ENCODE measurements at regions not wholly inside any gene's neighbourhood (a gene's known extent, or its start where the extent isn't known, plus 50 kb on each side); places are given as distances from the start of the nearest gene placed in this dataset.
"Not testable (repeated sequence)": the region's sequence is repeated elsewhere in the genome, so short reads cannot be mapped to it uniquely, and the experiment has no call there.

GRCh38 chr14:97798176-97798575, 1001.0 kb downstream of the VRK1 start:
- TF ChIP-seq CTCF (IDR thresholded peaks at IDR 0.05; ENCODE audit: insufficient read depth, low read depth, low read length): no peak
- DNase-seq (ENCODE audit: low read depth): no peak
- POLR2A ChIA-PET: no interaction called here
- CTCF ChIA-PET: no interaction called here
- Histone ChIP-seq H3K4me3 (ENCODE audit: low read depth, low read length) (no peak overlapping the region), H3K36me3 (ENCODE audit: control insufficient read depth, insufficient read depth, low read length) (no peaks in the 10 kb centered on the region), H3K27me3 (ENCODE audit: control insufficient read depth, insufficient read depth, low read length) (no peaks in the 10 kb centered on the region)

GRCh38 chr14:97802430-97803373, 1005.5 kb downstream of the VRK1 start:
- CTCF ChIA-PET: no interaction called here
- DNase-seq (ENCODE audit: low read depth): no peak
- POLR2A ChIA-PET: no interaction called here
- Histone ChIP-seq H3K36me3 (ENCODE audit: control insufficient read depth, insufficient read depth, low read length) (no peaks in the 10 kb centered on the region), H3K4me3 (ENCODE audit: low read depth, low read length) (no peak overlapping the region), H3K27me3 (ENCODE audit: control insufficient read depth, insufficient read depth, low read length) (no peaks in the 10 kb centered on the region)
- no peak for TF ChIP-seq CTCF (IDR thresholded peaks at IDR 0.05; ENCODE audit: insufficient read depth, low read depth, low read length)

- no peak overlapping the region for H3K4me3 ChIP-seq (ENCODE audit: low read depth, low read length)
- no peaks in the 10 kb centered on the region for H3K27me3 ChIP-seq (ENCODE audit: control insufficient read depth, insufficient read depth, low read length)
- ChIA-PET CTCF (no interaction called here), POLR2A (no interaction called here)
- DNase-seq (ENCODE audit: low read depth): no peak
- TF ChIP-seq CTCF (IDR thresholded peaks at IDR 0.05; ENCODE audit: insufficient read depth, low read depth, low read length): no peak
- H3K36me3 ChIP-seq (ENCODE audit: control insufficient read depth, insufficient read depth, low read length): no peaks in the 10 kb centered on the region
Measured at GRCh38 chr14:97804056-97804455, 1006.9 kb downstream of the VRK1 start.

GRCh38 chr14:97806891-97807290, 1009.7 kb downstream of the VRK1 start:
- H3K27me3 ChIP-seq (ENCODE audit: control insufficient read depth, insufficient read depth, low read length): no peaks in the 10 kb centered on the region
- H3K4me3 ChIP-seq (ENCODE audit: low read depth, low read length): no peak overlapping the region
- no peak for DNase-seq (ENCODE audit: low read depth)
- POLR2A ChIA-PET: no interaction called here
- TF ChIP-seq CTCF (IDR thresholded peaks at IDR 0.05; ENCODE audit: insufficient read depth, low read depth, low read length): no peak
- CTCF ChIA-PET: no interaction called here
- H3K36me3 ChIP-seq (ENCODE audit: control insufficient read depth, insufficient read depth, low read length): no peaks in the 10 kb centered on the region

GRCh38 chr14:97808541-97808940, 1011.4 kb downstream of the VRK1 start:
- H3K27me3 ChIP-seq (ENCODE audit: control insufficient read depth, insufficient read depth, low read length); POLR2A ChIA-PET; H3K36me3 ChIP-seq (ENCODE audit: control insufficient read depth, insufficient read depth, low read length); CTCF ChIA-PET; H3K4me3 ChIP-seq (ENCODE audit: low read depth, low read length); DNase-seq (ENCODE audit: low read depth): not testable (repeated sequence)

- no peak overlapping the region for H3K4me3 ChIP-seq (ENCODE audit: low read depth, low read length)
- no peak for DNase-seq (ENCODE audit: low read depth)
- ChIA-PET CTCF (no interaction called here), POLR2A (no interaction called here)
- no peak for TF ChIP-seq CTCF (IDR thresholded peaks at IDR 0.05; ENCODE audit: insufficient read depth, low read depth, low read length)
- no peaks in the 10 kb centered on the region for H3K27me3 ChIP-seq (ENCODE audit: control insufficient read depth, insufficient read depth, low read length)
- no peaks in the 10 kb centered on the region for H3K36me3 ChIP-seq (ENCODE audit: control insufficient read depth, insufficient read depth, low read length)
Measured at GRCh38 chr14:97813556-97813955, 1016.4 kb downstream of the VRK1 start.
